G401.6 (cell line): ENCODE measurements at regions not wholly inside any gene's neighbourhood (a gene's known extent, or its start where the extent isn't known, plus 50 kb on each side); places are given as distances from the start of the nearest gene placed in this dataset.

Experiments used
- FAIRE-seq: peaks from 2 replicates; lab custom pipeline; 2012; peaks lifted over from hg19 to GRCh38; lab: Jason Lieb, UNC

GRCh38 chr5:112660359-112660758, 77.3 kb upstream of the APC start:
- no peak for FAIRE-seq

- no peak for FAIRE-seq
These were observed 74.5 kb upstream of the APC start for GRCh38 chr5:112663146-112663545.

- FAIRE-seq, result no peak
These were observed 69.7 kb upstream of the APC start for GRCh38 chr5:112668016-112668415.

GRCh38 chr5:112668911-112669310, 68.8 kb upstream of the APC start:
- no peak for FAIRE-seq

GRCh38 chr5:112669328-112669963, 68.2 kb upstream of the APC start:
- no peak for FAIRE-seq

- FAIRE-seq, result no peak
These were observed 66.0 kb upstream of the APC start for GRCh38 chr5:112671687-112672086.

GRCh38 chr5:112681481-112681908, 56.2 kb upstream of the APC start:
- FAIRE-seq, result no peak

GRCh38 chr5:112682621-112683061, 55.0 kb upstream of the APC start:
- FAIRE-seq, result no peak

- FAIRE-seq, result no peak
These were observed 53.6 kb upstream of the APC start for GRCh38 chr5:112684121-112684520.

GRCh38 chr5:112684737-112685136, 52.9 kb upstream of the APC start:
- FAIRE-seq, result no peak

GRCh38 chr5:112685386-112685785, 52.3 kb upstream of the APC start:
- no peak for FAIRE-seq

- FAIRE-seq, result no peak
These were observed 51.8 kb upstream of the APC start for GRCh38 chr5:112685931-112686330.

- FAIRE-seq, result no peak
These were observed 51.0 kb upstream of the APC start for GRCh38 chr5:112686675-112687074.

- FAIRE-seq, result no peak
These were observed 50.4 kb upstream of the APC start for GRCh38 chr5:112687306-112687705.
